ENCODE measurements at regions not wholly inside any gene's neighbourhood (a gene's known extent, or its start where the extent isn't known, plus 50 kb on each side); places are given as distances from the start of the nearest gene placed in this dataset.
"Not testable (repeated sequence)": the region's sequence is repeated elsewhere in the genome, so short reads cannot be mapped to it uniquely, and the experiment has no call there.

DNA sequence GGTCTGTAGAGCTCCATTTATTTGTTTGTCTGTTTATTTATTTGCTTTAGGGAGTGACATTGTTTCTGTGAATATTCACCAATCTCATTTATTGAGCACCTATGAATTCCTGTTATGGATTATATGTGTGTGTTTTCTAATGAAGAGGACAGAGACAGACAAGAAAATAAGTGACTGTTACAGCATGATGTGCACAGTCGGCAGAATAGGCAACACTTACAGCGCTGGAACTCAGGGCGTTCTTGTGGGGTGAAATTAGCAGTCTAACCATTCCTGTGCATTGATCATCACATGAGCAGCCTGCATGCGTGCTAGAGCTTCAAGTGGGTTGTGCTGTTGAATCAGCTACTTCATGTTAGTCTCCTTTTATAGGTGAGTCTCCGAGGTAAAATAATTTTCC, 960.7 kb downstream of the SLC4A3 start:
- Histone ChIP-seq H3K27me3 (ENCODE audit: control insufficient read depth in 3 of 3, insufficient read depth in 3 of 3, low read length in 2 of 3) (no peaks in the 10 kb centered on the region), H3K36me3 (ENCODE audit: control insufficient read depth in 4 of 4, insufficient read depth in 4 of 4, low read length in 4 of 4) (no peaks in the 10 kb centered on the region), H3K4me3 (no peak overlapping the region), H3K4me1 (ENCODE audit: control insufficient read depth in 5 of 5, insufficient read depth in 5 of 5, low read length in 5 of 5) (peaks cover 0 to 4% (median 0%) of the 10 kb centered on the region in 5 donors), H3K9ac (ENCODE audit: insufficient read depth in 1 of 2, low read length in 2 of 2) (no peak overlapping the region), H3K27ac (ENCODE audit: low read depth in 1 of 2, low read length in 1 of 2) (no peak overlapping the region), H3K9me3 (ENCODE audit: control insufficient read depth in 4 of 4, insufficient read depth in 3 of 4, low read length in 3 of 4) (no peaks in the 10 kb centered on the region)
- ATAC-seq (ENCODE audit: insufficient read depth, low FRiP score) (no peak), DNase-seq (no peak)
- TF ChIP-seq, protein P1, sequence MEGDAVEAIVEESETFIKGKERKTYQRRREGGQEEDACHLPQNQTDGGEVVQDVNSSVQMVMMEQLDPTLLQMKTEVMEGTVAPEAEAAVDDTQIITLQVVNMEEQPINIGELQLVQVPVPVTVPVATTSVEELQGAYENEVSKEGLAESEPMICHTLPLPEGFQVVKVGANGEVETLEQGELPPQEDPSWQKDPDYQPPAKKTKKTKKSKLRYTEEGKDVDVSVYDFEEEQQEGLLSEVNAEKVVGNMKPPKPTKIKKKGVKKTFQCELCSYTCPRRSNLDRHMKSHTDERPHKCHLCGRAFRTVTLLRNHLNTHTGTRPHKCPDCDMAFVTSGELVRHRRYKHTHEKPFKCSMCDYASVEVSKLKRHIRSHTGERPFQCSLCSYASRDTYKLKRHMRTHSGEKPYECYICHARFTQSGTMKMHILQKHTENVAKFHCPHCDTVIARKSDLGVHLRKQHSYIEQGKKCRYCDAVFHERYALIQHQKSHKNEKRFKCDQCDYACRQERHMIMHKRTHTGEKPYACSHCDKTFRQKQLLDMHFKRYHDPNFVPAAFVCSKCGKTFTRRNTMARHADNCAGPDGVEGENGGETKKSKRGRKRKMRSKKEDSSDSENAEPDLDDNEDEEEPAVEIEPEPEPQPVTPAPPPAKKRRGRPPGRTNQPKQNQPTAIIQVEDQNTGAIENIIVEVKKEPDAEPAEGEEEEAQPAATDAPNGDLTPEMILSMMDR (IDR thresholded peaks at IDR 0.05; ENCODE audit: control extremely low read depth, extremely low read depth), result no peak
- 87 to 91% methylated on average over 5 of the region's 5 CpGs for WGBS, 2 donors

DNA sequence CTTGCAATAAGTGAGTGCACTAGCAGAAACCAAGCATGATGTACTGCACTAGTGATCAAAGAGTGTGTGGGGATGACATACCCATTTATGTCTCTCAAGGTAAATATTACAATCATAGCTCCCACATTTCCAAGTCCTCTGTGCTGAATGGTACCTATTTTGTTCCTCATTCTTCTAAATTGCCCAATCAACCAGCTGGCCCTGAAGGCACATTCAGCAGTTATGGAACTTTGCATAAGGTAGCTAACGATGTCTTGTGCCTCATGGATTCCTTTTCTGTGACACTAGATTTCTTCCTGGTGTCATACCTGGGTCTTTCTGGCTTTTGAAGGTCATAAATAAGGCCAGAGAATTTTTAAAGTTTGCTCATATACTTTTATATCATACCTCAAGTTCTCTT, 963.0 kb downstream of the SLC4A3 start:
- Histone ChIP-seq H3K9ac (ENCODE audit: insufficient read depth in 1 of 2, low read length in 2 of 2) (no peak overlapping the region), H3K36me3 (ENCODE audit: control insufficient read depth in 4 of 4, insufficient read depth in 4 of 4, low read length in 4 of 4) (no peaks in the 10 kb centered on the region), H3K27me3 (ENCODE audit: control insufficient read depth in 3 of 3, insufficient read depth in 3 of 3, low read length in 2 of 3) (no peaks in the 10 kb centered on the region), H3K27ac (ENCODE audit: low read depth in 1 of 2, low read length in 1 of 2) (no peak overlapping the region), H3K9me3 (ENCODE audit: control insufficient read depth in 4 of 4, insufficient read depth in 3 of 4, low read length in 3 of 4) (no peaks in the 10 kb centered on the region), H3K4me3 (no peak overlapping the region), H3K4me1 (ENCODE audit: control insufficient read depth in 5 of 5, insufficient read depth in 5 of 5, low read length in 5 of 5) (peaks cover 0 to 4% (median 0%) of the 10 kb centered on the region in 5 donors)
- DNase-seq (no peak), ATAC-seq (ENCODE audit: insufficient read depth, low FRiP score) (no peak)
- 88% methylated on average over 1 of the region's 1 CpG for WGBS, 2 donors
- TF ChIP-seq, protein P1 (IDR thresholded peaks at IDR 0.05; ENCODE audit: control extremely low read depth, extremely low read depth), result no peak

DNA sequence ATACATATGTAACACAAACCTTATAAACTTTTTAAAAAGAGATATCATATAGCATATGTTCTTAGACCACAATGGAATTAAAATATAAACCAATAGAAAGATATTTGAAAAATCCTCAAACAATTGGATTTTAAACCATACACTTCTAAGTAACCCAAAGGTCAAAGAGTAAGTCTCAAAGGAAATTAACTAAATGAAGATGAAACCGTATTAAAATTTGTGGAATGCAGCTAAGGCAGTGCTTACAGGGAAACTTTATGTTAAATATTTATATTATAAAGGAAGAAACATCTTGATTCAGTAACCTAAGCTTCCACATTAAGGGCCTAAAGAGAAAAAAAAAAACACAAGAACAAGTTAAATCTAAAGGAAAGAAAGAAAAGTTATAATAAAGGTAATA, 966.1 kb downstream of the SLC4A3 start:
- TF ChIP-seq, protein P1 (IDR thresholded peaks at IDR 0.05; ENCODE audit: control extremely low read depth, extremely low read depth), result no peak
- Histone ChIP-seq H3K27ac (ENCODE audit: low read depth in 1 of 2, low read length in 1 of 2) (no peak overlapping the region), H3K9ac (ENCODE audit: insufficient read depth in 1 of 2, low read length in 2 of 2) (no peak overlapping the region), H3K4me1 (ENCODE audit: control insufficient read depth in 5 of 5, insufficient read depth in 5 of 5, low read length in 5 of 5) (no peaks in the 10 kb centered on the region), H3K27me3 (ENCODE audit: control insufficient read depth in 3 of 3, insufficient read depth in 3 of 3, low read length in 2 of 3) (no peaks in the 10 kb centered on the region), H3K36me3 (ENCODE audit: control insufficient read depth in 4 of 4, insufficient read depth in 4 of 4, low read length in 4 of 4) (no peaks in the 10 kb centered on the region), H3K9me3 (ENCODE audit: control insufficient read depth in 4 of 4, insufficient read depth in 3 of 4, low read length in 3 of 4) (no peaks in the 10 kb centered on the region), H3K4me3 (no peak overlapping the region)
- DNase-seq (no peak), ATAC-seq (ENCODE audit: insufficient read depth, low FRiP score) (no peak)
- 20 to 61% methylated on average over 1 of the region's 1 CpG for WGBS, 2 donors

DNA sequence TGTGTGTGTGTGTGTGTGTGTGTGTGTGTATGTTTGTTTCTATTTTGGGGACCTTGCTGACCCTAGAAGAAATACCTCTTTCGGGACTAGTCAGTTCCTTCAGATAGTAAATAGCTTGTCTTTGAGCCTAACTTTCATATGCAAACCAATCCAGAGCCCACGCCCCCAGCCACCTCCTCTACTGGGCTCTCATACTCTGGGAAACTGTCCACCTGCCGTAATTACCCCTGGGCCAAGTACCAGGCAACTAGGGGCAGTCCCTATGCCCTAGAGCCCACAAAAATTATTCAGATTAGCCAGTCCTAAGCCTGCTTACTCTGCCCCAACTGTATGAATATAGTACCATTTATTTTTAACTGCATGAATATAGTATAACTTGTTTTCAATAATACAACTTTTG, 970.4 kb downstream of the EPHA4 start:
- 67 to 69% methylated on average over 3 of the region's 3 CpGs for WGBS, 2 donors
- Histone ChIP-seq H3K9ac (ENCODE audit: insufficient read depth in 1 of 2, low read length in 2 of 2) (no peak overlapping the region), H3K4me1 (ENCODE audit: control insufficient read depth in 5 of 5, insufficient read depth in 5 of 5, low read length in 5 of 5) (no peaks in the 10 kb centered on the region), H3K36me3 (ENCODE audit: control insufficient read depth in 4 of 4, insufficient read depth in 4 of 4, low read length in 4 of 4) (no peaks in the 10 kb centered on the region), H3K9me3 (ENCODE audit: control insufficient read depth in 4 of 4, insufficient read depth in 3 of 4, low read length in 3 of 4) (no peaks in the 10 kb centered on the region), H3K27ac (ENCODE audit: low read depth in 1 of 2, low read length in 1 of 2) (no peak overlapping the region), H3K27me3 (ENCODE audit: control insufficient read depth in 3 of 3, insufficient read depth in 3 of 3, low read length in 2 of 3) (no peaks in the 10 kb centered on the region), H3K4me3 (no peak overlapping the region)
- TF ChIP-seq, protein P1 (IDR thresholded peaks at IDR 0.05; ENCODE audit: control extremely low read depth, extremely low read depth), result no peak
- ATAC-seq (ENCODE audit: insufficient read depth, low FRiP score) (no peak), DNase-seq (no peak)

DNA sequence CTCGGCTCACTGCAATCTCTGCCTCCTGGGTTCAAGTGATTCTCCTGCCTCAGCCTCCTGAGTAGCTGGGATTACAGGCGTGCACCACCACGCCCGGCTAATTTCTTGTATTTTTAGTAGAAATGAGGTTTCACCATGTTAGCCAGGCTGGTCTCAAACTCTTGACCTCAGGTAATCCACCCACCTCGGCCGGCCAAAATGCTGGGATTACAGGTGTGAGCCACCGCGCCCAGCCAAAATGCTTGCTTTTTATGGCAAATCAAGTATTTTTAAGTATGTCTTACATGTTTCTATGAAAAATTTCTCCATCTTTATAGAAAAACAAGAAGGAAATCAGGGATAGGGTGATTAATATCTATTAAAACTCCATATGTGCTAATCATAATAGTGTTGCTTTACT, 959.1 kb downstream of the EPHA4 start:
- H3K4me3 ChIP-seq; H3K9me3 ChIP-seq (ENCODE audit: control insufficient read depth in 4 of 4, insufficient read depth in 3 of 4, low read length in 3 of 4); H3K9ac ChIP-seq (ENCODE audit: insufficient read depth in 1 of 2, low read length in 2 of 2); H3K27me3 ChIP-seq (ENCODE audit: control insufficient read depth in 3 of 3, insufficient read depth in 3 of 3, low read length in 2 of 3); H3K4me1 ChIP-seq (ENCODE audit: control insufficient read depth in 5 of 5, insufficient read depth in 5 of 5, low read length in 5 of 5); ATAC-seq (ENCODE audit: insufficient read depth, low FRiP score); H3K36me3 ChIP-seq (ENCODE audit: control insufficient read depth in 4 of 4, insufficient read depth in 4 of 4, low read length in 4 of 4); DNase-seq; H3K27ac ChIP-seq (ENCODE audit: low read depth in 1 of 2, low read length in 1 of 2): not testable (repeated sequence)
- 94 to 95% methylated on average over 8 of the region's 8 CpGs for WGBS, 2 donors

All from lung (tissue), 11 donors.